GM21786 (cell line): ENCODE measurements at regions not wholly inside any gene's neighbourhood (a gene's known extent, or its start where the extent isn't known, plus 50 kb on each side); places are given as distances from the start of the nearest gene placed in this dataset.

Experiments
- ATAC-seq: cut with Tn5 transposase; IDR thresholded peaks from one replicate; pipeline ENCODE4 v1.9.1; 2021; ENCODE audit not compliant: unreplicated experiment

DNA sequence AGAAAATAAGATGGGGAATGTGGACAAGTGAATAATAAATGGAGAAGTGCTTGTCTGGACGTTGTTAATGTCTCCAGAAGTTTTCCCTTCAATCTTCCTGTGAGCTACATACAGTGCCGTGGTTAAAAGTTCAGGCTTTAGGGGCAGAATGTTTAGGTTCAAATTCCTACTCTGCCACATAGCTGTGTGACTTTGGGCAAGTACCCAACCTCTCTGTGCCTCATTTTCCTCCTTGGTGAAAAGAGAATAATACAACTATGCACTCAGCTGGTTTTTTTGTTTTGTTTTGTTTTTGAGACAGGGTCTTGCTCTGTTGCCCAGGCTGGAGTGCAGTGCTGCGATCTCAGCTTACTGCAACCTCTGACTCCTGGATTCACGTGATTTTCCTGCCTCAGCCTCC, 143.5 kb downstream of the CHIC2 start:
- no peak for ATAC-seq

DNA sequence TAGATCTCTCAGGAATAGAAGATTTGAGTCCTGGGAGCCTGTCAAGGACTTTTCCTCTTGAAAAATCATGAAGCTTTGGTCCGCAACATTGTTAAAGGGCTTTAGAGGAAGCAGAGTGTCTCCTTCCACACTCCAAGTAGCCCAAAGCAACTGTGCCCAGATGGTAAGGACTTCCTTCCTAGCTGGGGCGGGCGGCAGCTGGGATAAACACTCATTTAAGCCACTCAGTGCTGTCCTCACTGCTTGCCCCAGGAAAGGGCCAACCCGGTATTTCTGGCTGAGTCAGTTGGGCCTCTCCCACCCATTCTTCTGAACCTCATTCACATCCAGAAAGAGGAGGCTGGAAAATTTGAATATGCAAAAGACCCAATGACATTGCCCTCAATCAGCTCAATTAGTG, 144.3 kb downstream of the CHIC2 start:
- no peak for ATAC-seq

DNA sequence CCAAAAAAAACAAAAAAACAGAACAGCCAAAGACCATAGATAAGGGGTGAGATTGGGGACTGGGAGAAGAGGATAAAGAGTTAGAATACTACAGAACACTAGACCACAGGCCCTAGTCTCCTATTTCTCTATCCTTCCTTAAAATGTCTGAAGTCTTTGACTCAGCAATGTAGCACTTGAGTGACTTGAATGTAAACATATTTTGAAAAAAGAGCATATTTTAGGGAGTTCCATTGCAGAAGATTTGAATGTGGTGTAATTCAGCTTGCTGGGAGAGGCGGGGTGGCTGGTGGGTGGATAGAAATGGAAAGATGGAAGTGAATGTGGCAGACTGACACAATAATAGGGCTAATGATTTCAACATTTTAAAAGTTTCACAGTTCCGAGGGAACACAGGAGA, 144.9 kb downstream of the CHIC2 start:
- no peak for ATAC-seq

DNA sequence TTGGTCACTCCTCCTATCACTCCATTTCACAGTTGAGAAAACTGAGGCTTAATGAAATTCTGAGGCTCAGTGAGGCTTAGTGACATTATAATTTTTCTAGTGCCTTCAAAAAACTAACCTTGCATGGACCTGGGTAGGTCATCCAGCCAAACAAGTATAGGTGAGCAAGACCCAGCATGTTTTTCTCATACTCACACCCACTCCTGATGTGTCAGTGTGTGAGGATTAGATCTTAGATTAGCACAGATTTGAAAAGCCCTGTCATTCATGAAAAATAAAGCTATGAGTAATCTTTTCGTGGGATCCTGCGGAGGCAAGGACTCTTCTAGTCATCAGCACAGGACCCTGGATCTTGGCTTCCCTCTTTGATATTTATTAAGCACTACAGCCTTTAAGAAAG, 146.7 kb downstream of the CHIC2 start:
- no peak for ATAC-seq

DNA sequence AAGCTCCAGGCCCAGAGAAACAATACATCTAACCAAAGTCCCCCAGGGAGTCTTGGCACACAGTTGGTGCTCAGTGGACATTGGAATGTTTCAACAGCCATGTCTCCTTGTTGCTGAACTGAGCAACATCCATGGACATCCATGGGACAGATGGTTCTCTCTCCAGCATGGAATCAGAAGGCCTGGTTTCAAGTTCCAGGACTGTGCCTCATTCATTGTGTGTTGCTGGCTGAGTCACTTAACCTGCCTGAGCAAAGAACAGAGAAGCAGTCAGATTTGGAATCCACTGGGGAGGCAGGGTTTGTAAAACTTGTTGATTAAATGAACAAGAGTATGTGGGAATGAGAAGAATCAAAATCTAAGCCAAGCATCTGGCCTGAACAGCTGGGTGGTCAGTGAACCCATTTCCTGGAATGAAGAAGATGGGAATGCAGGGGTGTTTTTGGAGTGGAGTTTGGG, 147.9 kb downstream of the CHIC2 start:
- no peak for ATAC-seq

- ATAC-seq: no peak
Observed at GRCh38 chr4:53914313-53915016, 149.9 kb downstream of the CHIC2 start.

DNA sequence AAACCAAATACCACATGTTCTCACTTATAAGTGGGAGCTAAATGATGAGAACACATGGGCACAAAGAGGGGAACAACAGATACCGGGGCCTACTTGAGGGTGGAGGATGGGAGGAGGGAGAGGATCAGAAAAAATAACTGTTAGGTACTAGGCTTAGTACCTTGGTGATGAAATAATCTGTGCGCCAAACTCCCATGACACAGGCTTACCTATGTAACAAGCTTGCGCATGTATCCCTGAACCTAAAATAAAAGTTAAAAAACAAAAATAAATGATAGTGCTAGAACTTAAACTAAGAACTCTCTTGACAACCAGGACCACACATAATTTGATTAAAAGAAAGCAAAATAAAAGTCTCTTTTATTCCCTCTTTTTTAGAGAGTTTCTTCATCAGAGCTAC, 150.6 kb downstream of the CHIC2 start:
- ATAC-seq: no peak

DNA sequence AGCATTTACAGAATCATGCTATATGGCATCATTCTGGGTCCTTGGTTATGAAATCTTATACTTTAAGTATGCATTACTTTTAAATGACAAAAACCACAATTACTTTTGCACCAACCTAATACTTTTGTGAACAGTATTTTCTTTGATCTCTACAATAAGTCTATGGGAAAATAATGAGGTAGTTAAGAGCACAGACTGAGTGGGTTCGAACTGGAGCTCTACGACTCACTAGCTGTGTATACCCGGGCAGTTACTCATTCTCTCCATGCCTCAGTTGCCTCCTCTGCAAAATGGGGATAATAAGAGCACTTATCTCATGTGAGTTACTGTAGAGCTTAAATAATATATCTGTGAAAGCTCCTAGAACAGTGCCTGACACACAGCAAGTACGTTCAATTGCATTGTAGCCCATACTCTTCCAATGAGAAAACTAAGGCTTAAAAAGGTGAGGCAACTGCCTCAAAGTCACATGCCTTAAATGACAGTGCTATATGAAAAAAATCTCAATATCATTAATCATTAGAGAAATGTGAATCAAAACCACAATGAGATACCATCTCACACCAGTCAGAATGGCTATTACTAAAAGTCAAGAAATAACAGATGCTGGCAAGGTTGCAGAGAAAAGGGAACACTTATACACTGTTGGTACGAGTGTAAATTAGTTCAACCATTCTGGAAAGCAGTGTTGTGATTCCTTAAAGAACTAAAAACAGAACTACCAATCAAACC, 151.5 kb downstream of the CHIC2 start:
- no peak for ATAC-seq

- ATAC-seq: peak; percentile 53
Observed at GRCh38 chr4:53908661-53909078, 155.7 kb downstream of the CHIC2 start.

DNA sequence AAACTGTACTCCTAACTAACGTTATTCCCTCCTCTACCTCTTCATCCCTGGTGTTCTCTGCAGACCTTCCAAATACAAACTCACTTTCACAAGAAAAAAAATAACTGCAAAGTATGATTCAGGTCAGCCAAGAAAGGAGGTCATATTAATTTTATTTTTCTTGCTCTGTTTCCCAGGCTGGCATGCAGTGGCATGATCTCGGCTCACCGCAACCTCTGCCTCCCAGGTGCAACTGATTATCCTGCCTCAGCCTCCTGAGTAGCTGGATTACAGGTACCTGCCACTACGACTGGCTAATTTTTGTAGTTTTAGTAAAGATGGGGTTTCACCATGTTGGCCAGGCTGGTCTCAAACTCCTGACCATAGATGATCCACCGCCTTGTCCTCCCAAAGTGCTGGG, 156.6 kb downstream of the CHIC2 start:
- ATAC-seq: no peak

DNA sequence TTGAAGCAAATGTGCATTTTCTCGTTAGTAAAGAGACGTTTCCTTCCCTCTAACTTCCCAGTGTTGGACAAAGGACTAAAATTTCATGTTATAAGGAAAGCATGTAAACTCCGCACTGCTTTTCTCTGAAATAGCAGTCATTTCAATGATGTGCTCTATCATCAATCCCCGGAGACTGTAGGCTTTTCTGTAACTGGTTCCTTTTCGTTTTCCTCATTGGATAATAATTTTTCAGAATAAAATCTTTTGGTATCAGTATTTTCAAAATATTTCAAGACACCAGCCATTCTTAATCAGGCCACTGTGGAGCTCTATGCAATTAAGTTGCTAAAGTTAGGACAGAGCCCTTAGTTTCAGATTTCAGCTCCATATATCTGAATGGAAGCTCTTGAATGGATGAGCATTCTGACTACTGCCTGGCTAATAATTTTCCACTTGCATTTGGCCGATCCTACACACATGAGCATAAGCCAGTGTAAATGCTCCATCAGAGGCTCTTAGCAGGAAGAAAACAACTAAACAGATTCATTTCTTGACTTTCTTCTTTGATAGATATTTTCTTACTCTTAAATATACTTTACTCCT, 157.7 kb downstream of the CHIC2 start:
- no peak for ATAC-seq

GRCh38 chr4:53905941-53906377, 158.4 kb downstream of the CHIC2 start:
- peak; percentile 40 for ATAC-seq

- ATAC-seq: no peak
Observed at GRCh38 chr4:53905276-53905940, 159.0 kb downstream of the CHIC2 start.

GRCh38 chr4:53902786-53903185, 161.6 kb downstream of the CHIC2 start:
- ATAC-seq: no peak

- ATAC-seq: no peak
Observed at GRCh38 chr4:53900271-53900649, 164.1 kb downstream of the CHIC2 start.

- no peak for ATAC-seq
Observed at GRCh38 chr4:53899586-53900270, 164.7 kb downstream of the CHIC2 start.

DNA sequence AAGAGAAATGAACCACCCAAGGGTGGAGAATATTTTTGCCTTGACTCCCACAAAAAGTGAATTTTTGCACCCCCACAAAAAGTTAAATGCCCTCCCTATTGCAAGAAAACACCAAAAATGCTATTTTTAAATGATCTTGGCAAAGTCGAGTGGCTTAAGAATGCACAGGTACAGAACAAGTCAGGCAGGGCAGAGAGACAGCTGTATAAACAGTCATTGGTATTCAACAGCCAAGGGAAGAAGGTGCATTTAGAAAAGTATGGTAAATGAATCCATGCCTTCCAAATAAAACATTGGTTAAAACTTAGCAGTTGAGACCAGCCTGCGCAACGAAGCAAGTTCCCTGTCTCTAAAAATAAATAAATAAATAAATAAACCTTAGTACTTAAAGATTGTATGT, 169.3 kb downstream of the CHIC2 start:
- no peak for ATAC-seq

DNA sequence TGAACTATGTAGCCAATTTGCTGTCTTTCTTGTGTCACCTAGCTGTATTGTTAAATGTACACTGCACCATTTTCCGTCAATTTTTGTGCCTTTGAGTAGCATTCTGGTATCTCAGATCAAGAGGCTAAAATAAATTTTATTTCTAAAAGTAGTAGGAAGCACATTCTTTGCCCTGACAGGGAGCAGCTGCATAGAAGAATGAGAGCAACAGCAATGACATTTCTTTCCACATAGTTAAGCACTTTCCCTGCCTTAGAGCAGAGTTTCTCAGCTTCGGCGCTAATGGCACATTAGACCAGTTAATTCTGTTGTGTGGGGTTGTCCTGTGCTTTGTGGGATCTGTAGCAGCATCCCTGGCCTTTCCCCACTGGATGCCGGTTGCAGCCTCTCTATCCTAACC, 173.9 kb downstream of the CHIC2 start:
- ATAC-seq: no peak

DNA sequence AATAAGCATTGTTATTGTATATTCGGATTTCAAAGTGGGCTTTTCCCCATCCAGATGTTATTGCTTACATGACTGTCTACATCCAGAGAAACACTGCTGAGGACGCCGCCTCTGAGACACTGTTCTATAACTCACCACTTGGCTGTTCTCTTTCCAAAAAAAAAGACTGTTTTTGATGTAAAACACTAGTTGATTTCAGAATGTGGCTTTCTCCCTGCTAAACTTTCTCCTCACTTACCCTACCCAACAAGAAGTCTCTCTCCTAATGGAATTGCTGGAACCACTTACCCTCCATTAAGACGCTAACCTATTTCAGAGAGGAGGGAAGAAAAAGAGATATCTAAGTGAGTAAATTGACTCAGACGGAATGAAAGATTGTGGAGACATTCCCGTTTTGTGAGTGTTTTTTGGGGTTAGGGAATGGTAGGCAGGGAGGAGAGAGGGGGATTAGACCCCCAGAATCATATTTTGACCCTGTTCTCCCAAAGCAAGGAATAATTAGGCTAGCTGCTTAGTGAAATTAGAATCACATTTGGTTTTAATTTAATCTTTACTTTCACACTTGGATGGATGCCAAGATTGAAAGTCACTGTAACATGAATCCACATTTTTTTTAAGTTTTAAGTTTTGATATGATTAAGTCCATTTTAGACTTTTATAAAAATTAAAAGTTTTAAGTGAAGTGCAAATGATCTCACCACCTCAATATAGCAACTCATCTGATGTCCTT, 174.9 kb downstream of the CHIC2 start:
- ATAC-seq: no peak

DNA sequence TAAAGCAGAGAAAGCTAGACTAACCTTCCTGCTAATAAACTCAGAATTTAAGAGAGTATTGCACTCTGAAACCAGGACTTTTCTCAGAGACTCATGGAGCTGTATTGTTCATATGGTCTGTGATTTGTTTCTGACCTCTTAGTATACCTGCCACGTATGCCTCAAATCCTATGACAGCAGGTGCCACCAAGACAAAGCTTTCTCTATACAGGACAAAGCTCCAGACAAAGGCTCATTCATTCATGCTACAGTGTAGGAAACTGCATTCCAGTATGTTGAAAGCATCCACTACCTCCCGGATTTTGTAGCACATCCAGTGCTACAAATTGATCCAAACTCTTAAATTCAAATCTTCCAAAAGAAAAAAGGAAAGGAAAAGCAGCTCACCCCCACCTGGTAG, 178.3 kb downstream of the CHIC2 start:
- ATAC-seq: no peak
